Adrenal gland (tissue), 9 donors: ENCODE measurements at regions not wholly inside any gene's neighbourhood (a gene's known extent, or its start where the extent isn't known, plus 50 kb on each side); places are given as distances from the start of the nearest gene placed in this dataset.

Source experiments
- DNase-seq, 7 donors: peaks; one replicate each; pipeline ENCODE4 v3.0.0-alpha.2; 2019 to 2020
- H3K27ac ChIP-seq, 5 donors: fragments of 200-600 bp; sonication (generic) in 4 of 5; 1 replicate in 3 of 5; 2 replicates in 2 of 5; pipeline versions ENCODE4 v1.5.1 to v1.8.0; 2016 to 2020; ENCODE audit warnings: mild to moderate bottlenecking in 1 of 5
- H3K27me3 ChIP-seq: fragments of 200-600 bp; 2 replicates; pipeline ENCODE4 v1.8.0; 2021
- H3K36me3 ChIP-seq, 2 donors: fragments of 200-600 bp; replicated peaks in 1 of 2; 1 replicate in 1 of 2; 2 replicates in 1 of 2; pipeline versions ENCODE4 v1.5.1 to v1.8.0; 2018 to 2022
- H3K4me1 ChIP-seq, 2 donors: fragments of 200-600 bp; replicated peaks in 1 of 2; 1 replicate in 1 of 2; 2 replicates in 1 of 2; pipeline versions ENCODE4 v1.5.1 to v1.8.0; 2018 to 2021
- H3K4me3 ChIP-seq, 4 donors: fragments of 200-600 bp; sonication (generic) in 3 of 4; one replicate each; pipeline ENCODE4 v1.5.1; 2016 to 2018
- H3K9me3 ChIP-seq, 3 donors: fragments of 200-600 bp; sonication (generic) in 1 of 3; replicated peaks in 1 of 3; 1 replicate in 2 of 3; 2 replicates in 1 of 3; pipeline versions ENCODE4 v1.5.1 to v1.8.0; 2016 to 2021
- CTCF ChIP-seq, 6 experiments: fragments of 450-650 bp in 4 of 6; fragments of 200-600 bp in 2 of 6; sonication (generic) in 1 of 6; IDR thresholded peaks; 1 replicate in 5 of 6; 2 replicates in 1 of 6; pipeline versions ENCODE4 v1.5.1 to v1.8.0; 2016 to 2021; ENCODE audit warnings: antibody characterized with exemption in 6 of 6, mild to moderate bottlenecking in 2 of 6, moderate library complexity in 1 of 6
- POLR2A ChIP-seq, 2 donors: fragments of 450-650 bp; IDR thresholded peaks; one replicate each; pipeline ENCODE4 v1.6.1; 2017; ENCODE audit warnings: antibody characterized with exemption in 2 of 2, mild to moderate bottlenecking in 2 of 2, moderate library complexity in 1 of 2
- WGBS, 4 donors: extraction: QIAGEN DNeasy Blood & Tissue Kit in 2 of 4; methylation state at CpG; one replicate each; pipeline versions ENCODE4 v1.1.5 to v1.1.7; 2013 to 2017; 5-methylcytosine and 5-hydroxymethylcytosine counted together
- intact Hi-C, 2 donors: fragments of 100-400 bp; cut with DNase I; formaldehyde crosslinking; loops; one replicate each; pipeline versions ENCODE4 v1.14.1 to v1.15.0; 2022 to 2023
- donor health status: healthy with polysubstance abuse.
- donor health status: Bipolar disorder and iron deficiency.
- donor health status: DM: yes; HTN: yes; CAD: no.
- donor health status: DM: no; HTN: no; CAD: no.
- donor health status: DM: no; HTN: no; CAD: no.

- intact Hi-C loops, result no loop called here
- Histone ChIP-seq H3K36me3 (no peaks in the 10 kb centered on the region), H3K9me3 (no peaks in the 10 kb centered on the region), H3K27ac (no peak overlapping the region), H3K4me1 (no peaks in the 10 kb centered on the region), H3K27me3 (no peaks in the 10 kb centered on the region), H3K4me3 (no peak overlapping the region)
- no peak for DNase-seq
- no peak for TF ChIP-seq POLR2A (IDR thresholded peaks at IDR 0.05)
- TF ChIP-seq CTCF (IDR thresholded peaks at IDR 0.05), result no peak
- WGBS, 4 donors, result 48 to 61% (median 57%) methylated on average over 7 of the region's 7 CpGs
These were observed 230.2 kb upstream of the FOXQ1 start for GRCh38 chr6:1081551-1082284.

- no peaks in the 10 kb centered on the region for H3K4me1 ChIP-seq
- no peak for TF ChIP-seq CTCF (IDR thresholded peaks at IDR 0.05)
- TF ChIP-seq POLR2A (IDR thresholded peaks at IDR 0.05), result no peak
These were observed 231.2 kb upstream of the FOXQ1 start for GRCh38 chr6:1080453-1081337.

GRCh38 chr6:1079525-1079924 lies 232.4 kb upstream of the FOXQ1 start:
- intact Hi-C loops, result no loop called here
- Histone ChIP-seq H3K36me3 (no peaks in the 10 kb centered on the region), H3K4me3 (no peak overlapping the region), H3K27me3 (no peaks in the 10 kb centered on the region), H3K9me3 (no peaks in the 10 kb centered on the region), H3K4me1 (no peaks in the 10 kb centered on the region), H3K27ac (no peak overlapping the region)
- TF ChIP-seq CTCF (IDR thresholded peaks at IDR 0.05) (no peak), POLR2A (IDR thresholded peaks at IDR 0.05) (no peak)
- 86 to 88% (median 87%) methylated on average over 6 of the region's 6 CpGs for WGBS, 4 donors
- no peak for DNase-seq

More at GRCh38 chr6:1080453-1081337, 231.2 kb upstream of the FOXQ1 start:
- Histone ChIP-seq H3K27ac (no peak overlapping the region), H3K27me3 (no peaks in the 10 kb centered on the region), H3K36me3 (no peaks in the 10 kb centered on the region), H3K9me3 (no peaks in the 10 kb centered on the region), H3K4me3 (no peak overlapping the region)
- DNase-seq, result no peak
- WGBS, 4 donors, result 85 to 94% (median 93%) methylated on average over 34 of the region's 34 CpGs
- intact Hi-C loops, result no loop called here
